Hepatocyte (in vitro differentiated cells): ENCODE measurements at regions not wholly inside any gene's neighbourhood (a gene's known extent, or its start where the extent isn't known, plus 50 kb on each side); places are given as distances from the start of the nearest gene placed in this dataset. TPM values are rescaled to one million over a fixed set of nuclear protein-coding genes. Genes with fewer than 3 reads are reported as not detected.

Experiments
- DNase-seq: peaks from one replicate; pipeline ENCODE4 v3.0.0-alpha.2; 2016; ENCODE audit warnings: low spot score
- H2AFZ ChIP-seq: fragments of 200-600 bp; sonication (generic); 2 replicates; pipeline ENCODE4 v1.6.0; 2016; ENCODE audit warnings: antibody characterized with exemption, mild to moderate bottlenecking
- H3K27ac ChIP-seq: fragments of 200-600 bp; sonication (generic); 2 replicates; pipeline ENCODE4 v1.5.1; 2016; ENCODE audit warnings: mild to moderate bottlenecking
- H3K27me3 ChIP-seq: fragments of 200-600 bp; sonication (generic); 2 replicates; pipeline ENCODE4 v1.6.1; 2016
- H3K36me3 ChIP-seq: fragments of 200-600 bp; sonication (generic); replicated peaks from 2 replicates; pipeline ENCODE4 v1.5.1; 2016; ENCODE audit warnings: low read depth; ENCODE audit not compliant: insufficient read depth
- H3K4me1 ChIP-seq: fragments of 200-600 bp; sonication (generic); 2 replicates; pipeline ENCODE4 v1.5.1; 2016; ENCODE audit warnings: mild to moderate bottlenecking, moderate library complexity; ENCODE audit not compliant: insufficient read depth
- H3K4me2 ChIP-seq: fragments of 200-600 bp; sonication (generic); 2 replicates; pipeline ENCODE4 v1.6.0; 2016
- H3K4me3 ChIP-seq: fragments of 200-600 bp; sonication (generic); 2 replicates; pipeline ENCODE4 v1.5.1; 2016; ENCODE audit warnings: mild to moderate bottlenecking
- H3K79me2 ChIP-seq: fragments of 200-600 bp; sonication (generic); 2 replicates; pipeline ENCODE4 v1.6.0; 2017; ENCODE audit warnings: mild to moderate bottlenecking
- H3K9me2 ChIP-seq: fragments of 200-600 bp; sonication (generic); replicated peaks from 2 replicates; pipeline ENCODE4 v1.6.0; 2017; ENCODE audit warnings: mild to moderate bottlenecking; ENCODE audit not compliant: insufficient read depth
- H3K9me3 ChIP-seq: fragments of 200-600 bp; sonication (generic); 2 replicates; pipeline ENCODE4 v1.5.1; 2016; ENCODE audit warnings: low read depth, mild to moderate bottlenecking
- H4K20me1 ChIP-seq: fragments of 200-600 bp; sonication (generic); 2 replicates; pipeline ENCODE4 v1.6.0; 2016; ENCODE audit warnings: mild to moderate bottlenecking; ENCODE audit not compliant: insufficient read depth, poor library complexity, severe bottlenecking
- EZH2 ChIP-seq: fragments of 200-600 bp; sonication (generic); IDR thresholded peaks from 2 replicates; pipeline ENCODE4 v1.6.1; 2016; ENCODE audit warnings: antibody characterized with exemption, mild to moderate bottlenecking, borderline replicate concordance
- EZH2phosphoT487 ChIP-seq: fragments of 200-600 bp; sonication (generic); IDR thresholded peaks from one replicate; pipeline ENCODE4 v1.6.1; 2018; ENCODE audit warnings: antibody characterized with exemption, mild to moderate bottlenecking, low read depth, moderate library complexity; ENCODE audit not compliant: unreplicated experiment, severe bottlenecking
- WGBS: methylation state at CpG from one replicate; pipeline ENCODE4 v1.1.6; 2016; ENCODE audit warnings: low lambda C conversion rate; ENCODE audit errors: missing lambda C conversion rate; 5-methylcytosine and 5-hydroxymethylcytosine counted together
- small RNA-seq: library from RNA; depleted of rRNA; stranded (forward); fragments of <200 nt; gene quantifications from one replicate; pipeline ENCODE3, GENCODE V24; 2014
- TF ChIP-seq, protein P1 (sequence below): fragments of 200-600 bp; sonication (generic); IDR thresholded peaks from 2 replicates; pipeline ENCODE4 v1.5.1; 2016; ENCODE audit warnings: antibody characterized with exemption, mild to moderate bottlenecking; ENCODE audit not compliant: poor library complexity

DNA sequence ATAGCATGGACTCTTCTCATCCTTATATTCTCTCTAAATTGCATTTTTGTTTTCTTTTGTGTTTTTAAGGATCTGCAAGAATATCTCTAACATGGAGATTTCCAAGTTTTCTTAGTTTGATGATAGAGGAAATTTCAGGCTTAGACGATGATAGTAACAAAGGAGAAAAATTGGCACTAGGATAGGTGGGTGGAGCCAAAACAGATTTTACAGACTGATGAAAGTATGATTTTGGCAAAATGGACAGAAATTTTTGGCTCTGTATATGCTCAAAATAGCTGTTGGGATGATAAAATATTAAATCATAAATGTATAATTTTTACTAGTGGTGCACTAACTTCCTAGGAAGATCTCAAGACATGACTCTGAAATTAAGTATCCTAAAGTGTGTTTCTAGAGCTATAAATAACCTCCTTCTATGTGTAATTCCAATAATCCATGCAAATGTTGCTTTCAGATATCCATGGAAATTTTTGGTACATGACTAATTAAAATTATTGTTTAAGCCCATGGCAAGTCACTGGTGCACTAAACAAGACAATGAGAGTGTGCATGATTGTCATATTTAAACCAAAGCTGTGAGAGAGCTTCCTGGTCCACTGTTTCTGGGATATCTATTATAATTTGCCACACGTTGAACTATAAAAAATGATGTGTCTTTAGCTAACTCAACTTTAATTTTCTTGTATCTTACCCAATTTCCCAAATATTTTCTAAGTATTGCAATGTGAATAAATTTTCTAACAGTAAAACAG, 55.8 kb upstream of the NBEA start:
- no peaks in the 10 kb centered on the region for H3K9me3 ChIP-seq
- H3K79me2 ChIP-seq = no peaks in the 10 kb centered on the region
- no peaks in the 10 kb centered on the region for H3K4me1 ChIP-seq
- no peak for DNase-seq
- H3K4me3 ChIP-seq = no peak overlapping the region
- no peak overlapping the region for H3K27ac ChIP-seq
- no peaks in the 10 kb centered on the region for H3K9me2 ChIP-seq
- no peak overlapping the region for H3K4me2 ChIP-seq
- no peaks in the 10 kb centered on the region for H4K20me1 ChIP-seq
- WGBS = 74% methylated on average over 2 of the region's 2 CpGs
- TF ChIP-seq, protein P1, sequence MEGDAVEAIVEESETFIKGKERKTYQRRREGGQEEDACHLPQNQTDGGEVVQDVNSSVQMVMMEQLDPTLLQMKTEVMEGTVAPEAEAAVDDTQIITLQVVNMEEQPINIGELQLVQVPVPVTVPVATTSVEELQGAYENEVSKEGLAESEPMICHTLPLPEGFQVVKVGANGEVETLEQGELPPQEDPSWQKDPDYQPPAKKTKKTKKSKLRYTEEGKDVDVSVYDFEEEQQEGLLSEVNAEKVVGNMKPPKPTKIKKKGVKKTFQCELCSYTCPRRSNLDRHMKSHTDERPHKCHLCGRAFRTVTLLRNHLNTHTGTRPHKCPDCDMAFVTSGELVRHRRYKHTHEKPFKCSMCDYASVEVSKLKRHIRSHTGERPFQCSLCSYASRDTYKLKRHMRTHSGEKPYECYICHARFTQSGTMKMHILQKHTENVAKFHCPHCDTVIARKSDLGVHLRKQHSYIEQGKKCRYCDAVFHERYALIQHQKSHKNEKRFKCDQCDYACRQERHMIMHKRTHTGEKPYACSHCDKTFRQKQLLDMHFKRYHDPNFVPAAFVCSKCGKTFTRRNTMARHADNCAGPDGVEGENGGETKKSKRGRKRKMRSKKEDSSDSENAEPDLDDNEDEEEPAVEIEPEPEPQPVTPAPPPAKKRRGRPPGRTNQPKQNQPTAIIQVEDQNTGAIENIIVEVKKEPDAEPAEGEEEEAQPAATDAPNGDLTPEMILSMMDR = no peak
- TF ChIP-seq EZH2phosphoT487 (no peak), EZH2 (no peak)
- H2AFZ ChIP-seq = no peak overlapping the region
- H3K27me3 ChIP-seq = no peaks in the 10 kb centered on the region
- H3K36me3 ChIP-seq = no peaks in the 10 kb centered on the region

GRCh38 chr13:34886987-34887386, 55.1 kb upstream of the NBEA start:
- DNase-seq = no peak
- no peaks in the 10 kb centered on the region for H3K9me3 ChIP-seq
- H3K79me2 ChIP-seq = no peaks in the 10 kb centered on the region
- H2AFZ ChIP-seq = no peak overlapping the region
- H3K4me3 ChIP-seq = no peak overlapping the region
- WGBS = 76% methylated on average over 1 of the region's 1 CpG
- H3K4me2 ChIP-seq = no peak overlapping the region
- H3K27me3 ChIP-seq = no peaks in the 10 kb centered on the region
- no peak overlapping the region for H3K27ac ChIP-seq
- H3K36me3 ChIP-seq = no peaks in the 10 kb centered on the region
- no peaks in the 10 kb centered on the region for H4K20me1 ChIP-seq
- H3K4me1 ChIP-seq = no peaks in the 10 kb centered on the region
- no peak for TF ChIP-seq EZH2phosphoT487
- TF ChIP-seq, protein P1 = no peak
- TF ChIP-seq EZH2 = no peak
- H3K9me2 ChIP-seq = no peaks in the 10 kb centered on the region

Small RNAs in the stretch of these regions (small RNA-seq; reads per million reads assigned to genes)
- gene AL356321.1 (not detected), gene RF00402 (not detected)
